CD4-positive, alpha-beta T cell (primary cell): ENCODE measurements at regions not wholly inside any gene's neighbourhood (a gene's known extent, or its start where the extent isn't known, plus 50 kb on each side); places are given as distances from the start of the nearest gene placed in this dataset.

Experiments used
- ATAC-seq: fragments of 200-7000 bp; cut with Tn5 transposase; one replicate; pipeline ENCODE4 v1.10.0; 2022; ENCODE audit warnings: mild to moderate bottlenecking; ENCODE audit not compliant: poor library complexity
- CTCF ChIA-PET: fragments of 350-600 bp; sonication (Branson Sonifier 250); formaldehyde crosslinking; loops from one replicate; lab custom pipeline; 2021; ENCODE audit warnings: antibody characterized with exemption, inconsistent platforms; lab: Charles Lee
- POLR2A ChIA-PET: fragments of 350-600 bp; sonication (Branson Sonifier 250); formaldehyde crosslinking; loops from one replicate; lab custom pipeline; 2021; ENCODE audit warnings: antibody characterized with exemption, inconsistent platforms; lab: Charles Lee
- DNase-seq, 14 experiments: peaks; one replicate each; pipeline ENCODE4 v3.0.0-alpha.2; 2013 to 2020; ENCODE audit warnings: mixed read lengths in 2 of 14
- H3K27ac ChIP-seq, 2 donors: one replicate each; pipeline versions ENCODE4 v1.5.1 to v1.7.0; 2013; ENCODE audit warnings: low read length in 2 of 2, low read depth in 1 of 2, mild to moderate bottlenecking in 1 of 2
- H3K27me3 ChIP-seq, 2 experiments: 1 replicate in 1 of 2; 2 replicates in 1 of 2; pipeline versions ENCODE4 v1.6.1 to v1.7.0; 2013; ENCODE audit warnings: low read length in 2 of 2, control low read depth in 1 of 2, mild to moderate bottlenecking in 1 of 2, moderate library complexity in 1 of 2; ENCODE audit not compliant: insufficient read depth in 2 of 2, control insufficient read depth in 1 of 2
- H3K36me3 ChIP-seq: one replicate; pipeline ENCODE4 v1.6.1; 2013; ENCODE audit warnings: low read length, control low read depth; ENCODE audit not compliant: insufficient read depth
- H3K4me1 ChIP-seq: one replicate; pipeline ENCODE4 v1.6.1; 2013; ENCODE audit warnings: low read length, control low read depth; ENCODE audit not compliant: insufficient read depth
- H3K4me3 ChIP-seq: one replicate; pipeline ENCODE4 v1.5.1; 2013; ENCODE audit warnings: mild to moderate bottlenecking, low read length, moderate library complexity
- H3K9me3 ChIP-seq, 2 experiments: 1 replicate in 1 of 2; 2 replicates in 1 of 2; pipeline versions ENCODE4 v1.6.1 to v1.7.0; 2013; ENCODE audit warnings: low read length in 2 of 2, mild to moderate bottlenecking in 2 of 2, control low read depth in 1 of 2, moderate library complexity in 1 of 2; ENCODE audit not compliant: control insufficient read depth in 1 of 2, insufficient read depth in 1 of 2
- H3K27ac Mint-ChIP-seq: one replicate; pipeline ENCODE4 v1.8.0; 2020; ENCODE audit warnings: mixed read lengths
- H3K27me3 Mint-ChIP-seq: one replicate; pipeline ENCODE4 v1.8.0; 2021; ENCODE audit warnings: mixed read lengths
- H3K36me3 Mint-ChIP-seq: one replicate; pipeline ENCODE4 v1.8.0; 2021; ENCODE audit warnings: low read depth, mixed read lengths
- H3K4me1 Mint-ChIP-seq: one replicate; pipeline ENCODE4 v1.8.0; 2021; ENCODE audit warnings: low read depth, mixed read lengths
- H3K4me3 Mint-ChIP-seq: one replicate; pipeline ENCODE4 v1.8.0; 2020; ENCODE audit warnings: mild to moderate bottlenecking, mixed read lengths
- H3K9me3 Mint-ChIP-seq: one replicate; pipeline ENCODE4 v1.8.0; 2020; ENCODE audit warnings: mixed read lengths
- intact Hi-C, 2 experiments: fragments of 100-400 bp; cut with DNase I in 1 of 2; cut with micrococcal nuclease in 1 of 2; formaldehyde crosslinking; loops; one replicate each; pipeline versions ENCODE4 v1.15.1 to v1.9.0; 2023 to 2025; cut with DNase I, micrococcal nuclease
- TF ChIP-seq, protein P1 (sequence below): fragments of 200-600 bp; IDR thresholded peaks from one replicate; pipeline ENCODE4 v1.8.0; 2022; ENCODE audit warnings: antibody characterized with exemption, mild to moderate bottlenecking

- TF ChIP-seq, protein P1, sequence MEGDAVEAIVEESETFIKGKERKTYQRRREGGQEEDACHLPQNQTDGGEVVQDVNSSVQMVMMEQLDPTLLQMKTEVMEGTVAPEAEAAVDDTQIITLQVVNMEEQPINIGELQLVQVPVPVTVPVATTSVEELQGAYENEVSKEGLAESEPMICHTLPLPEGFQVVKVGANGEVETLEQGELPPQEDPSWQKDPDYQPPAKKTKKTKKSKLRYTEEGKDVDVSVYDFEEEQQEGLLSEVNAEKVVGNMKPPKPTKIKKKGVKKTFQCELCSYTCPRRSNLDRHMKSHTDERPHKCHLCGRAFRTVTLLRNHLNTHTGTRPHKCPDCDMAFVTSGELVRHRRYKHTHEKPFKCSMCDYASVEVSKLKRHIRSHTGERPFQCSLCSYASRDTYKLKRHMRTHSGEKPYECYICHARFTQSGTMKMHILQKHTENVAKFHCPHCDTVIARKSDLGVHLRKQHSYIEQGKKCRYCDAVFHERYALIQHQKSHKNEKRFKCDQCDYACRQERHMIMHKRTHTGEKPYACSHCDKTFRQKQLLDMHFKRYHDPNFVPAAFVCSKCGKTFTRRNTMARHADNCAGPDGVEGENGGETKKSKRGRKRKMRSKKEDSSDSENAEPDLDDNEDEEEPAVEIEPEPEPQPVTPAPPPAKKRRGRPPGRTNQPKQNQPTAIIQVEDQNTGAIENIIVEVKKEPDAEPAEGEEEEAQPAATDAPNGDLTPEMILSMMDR = no peak
- H3K27me3 Mint-ChIP-seq = no peaks in the 10 kb centered on the region
- no peak overlapping the region for H3K4me3 ChIP-seq
- peaks cover 5% of the 10 kb centered on the region for H3K9me3 Mint-ChIP-seq
- no peaks in the 10 kb centered on the region for H3K9me3 ChIP-seq
- no peaks in the 10 kb centered on the region for H3K36me3 Mint-ChIP-seq
- intact Hi-C loops = no loop called here
- no peaks in the 10 kb centered on the region for H3K4me1 ChIP-seq
- no peak for ATAC-seq
- no peak overlapping the region for H3K4me3 Mint-ChIP-seq
- ChIA-PET CTCF (no interaction called here), POLR2A (no interaction called here)
- no peak for DNase-seq
- H3K4me1 Mint-ChIP-seq = no peaks in the 10 kb centered on the region
- no peaks in the 10 kb centered on the region for H3K36me3 ChIP-seq
- H3K27ac Mint-ChIP-seq = no peak overlapping the region
- H3K27ac ChIP-seq = no peak overlapping the region
- H3K27me3 ChIP-seq = no peaks in the 10 kb centered on the region
Observed at GRCh38 chr18:60981682-60982328, 351.4 kb upstream of the CDH20 start.

GRCh38 chr18:60982329-60982695, 350.9 kb upstream of the CDH20 start:
- H3K4me3 ChIP-seq = no peak overlapping the region
- H3K36me3 ChIP-seq = no peaks in the 10 kb centered on the region
- no peaks in the 10 kb centered on the region for H3K27me3 ChIP-seq
- no peaks in the 10 kb centered on the region for H3K9me3 ChIP-seq
- DNase-seq = no peak
- H3K4me1 ChIP-seq = no peaks in the 10 kb centered on the region
- TF ChIP-seq, protein P1 = no peak
- no peak for ATAC-seq
- intact Hi-C loops = no loop called here
- H3K27ac ChIP-seq = no peak overlapping the region
- Mint-ChIP-seq H3K9me3 (peaks cover 5% of the 10 kb centered on the region), H3K27ac (no peak overlapping the region), H3K36me3 (no peaks in the 10 kb centered on the region), H3K27me3 (no peaks in the 10 kb centered on the region), H3K4me1 (no peaks in the 10 kb centered on the region), H3K4me3 (no peak overlapping the region)
- ChIA-PET CTCF (no interaction called here), POLR2A (no interaction called here)

GRCh38 chr18:60982928-60983327, 350.3 kb upstream of the CDH20 start:
- ATAC-seq (no peak), DNase-seq (no peak)
- H3K9me3 ChIP-seq = no peaks in the 10 kb centered on the region
- Mint-ChIP-seq H3K9me3 (peaks cover 2% of the 10 kb centered on the region), H3K27me3 (no peaks in the 10 kb centered on the region), H3K27ac (no peak overlapping the region), H3K4me1 (no peaks in the 10 kb centered on the region), H3K4me3 (no peak overlapping the region), H3K36me3 (no peaks in the 10 kb centered on the region)
- H3K27me3 ChIP-seq = no peaks in the 10 kb centered on the region
- H3K4me3 ChIP-seq = no peak overlapping the region
- H3K36me3 ChIP-seq = no peaks in the 10 kb centered on the region
- H3K4me1 ChIP-seq = no peaks in the 10 kb centered on the region
- no peak overlapping the region for H3K27ac ChIP-seq
- POLR2A ChIA-PET = no interaction called here
- TF ChIP-seq, protein P1 = no peak
- CTCF ChIA-PET = no interaction called here
- intact Hi-C loops = no loop called here
